HG02610 (cell line): ENCODE measurements at regions not wholly inside any gene's neighbourhood (a gene's known extent, or its start where the extent isn't known, plus 50 kb on each side); places are given as distances from the start of the nearest gene placed in this dataset.
"Not testable (repeated sequence)": the region's sequence is repeated elsewhere in the genome, so short reads cannot be mapped to it uniquely, and the experiment has no call there.

ENCODE experiments used
- ATAC-seq: cut with Tn5 transposase; IDR thresholded peaks from one replicate; pipeline ENCODE4 v1.9.1; 2021; ENCODE audit warnings: mild to moderate bottlenecking, moderate library complexity; ENCODE audit not compliant: unreplicated experiment

- no peak for ATAC-seq
These were observed 770.2 kb upstream of the FAM174A start for GRCh38 chr5:99765011-99765410.

GRCh38 chr5:99763021-99763774, 772.0 kb upstream of the FAM174A start:
- ATAC-seq, result no peak

- no peak for ATAC-seq
These were observed 787.8 kb upstream of the FAM174A start for GRCh38 chr5:99747342-99747741.

- not testable (repeated sequence) for ATAC-seq
These were observed 802.0 kb upstream of the FAM174A start for GRCh38 chr5:99733146-99733545.

GRCh38 chr5:99730653-99731052, 801.8 kb upstream of the CHD1 start:
- not testable (repeated sequence) for ATAC-seq

- no peak for ATAC-seq
These were observed 796.0 kb upstream of the CHD1 start for GRCh38 chr5:99724732-99725290.

GRCh38 chr5:99721506-99721905, 792.7 kb upstream of the CHD1 start:
- ATAC-seq, result no peak

GRCh38 chr5:99715921-99716320, 787.1 kb upstream of the CHD1 start:
- ATAC-seq, result no peak

- no peak for ATAC-seq
These were observed 777.4 kb upstream of the CHD1 start for GRCh38 chr5:99706160-99706559.

- ATAC-seq, result no peak
These were observed 773.8 kb upstream of the CHD1 start for GRCh38 chr5:99702565-99702964.

- ATAC-seq, result no peak
These were observed 766.1 kb upstream of the CHD1 start for GRCh38 chr5:99694884-99695283.

- ATAC-seq, result no peak
These were observed 757.7 kb upstream of the CHD1 start for GRCh38 chr5:99686538-99686937.

- ATAC-seq, result no peak
These were observed 747.2 kb upstream of the CHD1 start for GRCh38 chr5:99675974-99676373.

- ATAC-seq, result no peak
These were observed 745.3 kb upstream of the CHD1 start for GRCh38 chr5:99674101-99674500.

GRCh38 chr5:99664972-99665371, 736.2 kb upstream of the CHD1 start:
- ATAC-seq, result no peak

GRCh38 chr5:99651298-99651697, 722.5 kb upstream of the CHD1 start:
- no peak for ATAC-seq

GRCh38 chr5:99646011-99646647, 717.3 kb upstream of the CHD1 start:
- no peak for ATAC-seq

GRCh38 chr5:99644822-99645221, 716.0 kb upstream of the CHD1 start:
- ATAC-seq, result no peak

- no peak for ATAC-seq
These were observed 711.8 kb upstream of the CHD1 start for GRCh38 chr5:99640646-99641045.

GRCh38 chr5:99639905-99640304, 711.1 kb upstream of the CHD1 start:
- no peak for ATAC-seq

GRCh38 chr5:99636663-99637062, 707.9 kb upstream of the CHD1 start:
- no peak for ATAC-seq
